ENCODE measurements at regions not wholly inside any gene's neighbourhood (a gene's known extent, or its start where the extent isn't known, plus 50 kb on each side); places are given as distances from the start of the nearest gene placed in this dataset.

GRCh38 chr1:116270316-116271057, 102.6 kb upstream of the ATP1A1 start:
- Histone ChIP-seq H3K36me3 (ENCODE audit: control insufficient read depth, insufficient read depth, low read length) (no peaks in the 10 kb centered on the region), H2AFZ (peak overlapping the region; percentile 38), H3K4me1 (peaks cover 35% of the 10 kb centered on the region), H3K27me3 (ENCODE audit: control insufficient read depth, insufficient read depth, low read length) (no peaks in the 10 kb centered on the region), H3K27ac (peak overlapping the region; percentile 98), H3K79me2 (no peaks in the 10 kb centered on the region), H3K4me3 (ENCODE audit: low read depth, low read length) (no peak overlapping the region), H3K9me3 (ENCODE audit: control insufficient read depth, low read length) (no peaks in the 10 kb centered on the region), H3K9ac (no peak overlapping the region), H3K4me2 (ENCODE audit: low read length) (no peak overlapping the region)
- TF ChIP-seq, protein P1, sequence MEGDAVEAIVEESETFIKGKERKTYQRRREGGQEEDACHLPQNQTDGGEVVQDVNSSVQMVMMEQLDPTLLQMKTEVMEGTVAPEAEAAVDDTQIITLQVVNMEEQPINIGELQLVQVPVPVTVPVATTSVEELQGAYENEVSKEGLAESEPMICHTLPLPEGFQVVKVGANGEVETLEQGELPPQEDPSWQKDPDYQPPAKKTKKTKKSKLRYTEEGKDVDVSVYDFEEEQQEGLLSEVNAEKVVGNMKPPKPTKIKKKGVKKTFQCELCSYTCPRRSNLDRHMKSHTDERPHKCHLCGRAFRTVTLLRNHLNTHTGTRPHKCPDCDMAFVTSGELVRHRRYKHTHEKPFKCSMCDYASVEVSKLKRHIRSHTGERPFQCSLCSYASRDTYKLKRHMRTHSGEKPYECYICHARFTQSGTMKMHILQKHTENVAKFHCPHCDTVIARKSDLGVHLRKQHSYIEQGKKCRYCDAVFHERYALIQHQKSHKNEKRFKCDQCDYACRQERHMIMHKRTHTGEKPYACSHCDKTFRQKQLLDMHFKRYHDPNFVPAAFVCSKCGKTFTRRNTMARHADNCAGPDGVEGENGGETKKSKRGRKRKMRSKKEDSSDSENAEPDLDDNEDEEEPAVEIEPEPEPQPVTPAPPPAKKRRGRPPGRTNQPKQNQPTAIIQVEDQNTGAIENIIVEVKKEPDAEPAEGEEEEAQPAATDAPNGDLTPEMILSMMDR (IDR thresholded peaks at IDR 0.05), result no peak

DNA sequence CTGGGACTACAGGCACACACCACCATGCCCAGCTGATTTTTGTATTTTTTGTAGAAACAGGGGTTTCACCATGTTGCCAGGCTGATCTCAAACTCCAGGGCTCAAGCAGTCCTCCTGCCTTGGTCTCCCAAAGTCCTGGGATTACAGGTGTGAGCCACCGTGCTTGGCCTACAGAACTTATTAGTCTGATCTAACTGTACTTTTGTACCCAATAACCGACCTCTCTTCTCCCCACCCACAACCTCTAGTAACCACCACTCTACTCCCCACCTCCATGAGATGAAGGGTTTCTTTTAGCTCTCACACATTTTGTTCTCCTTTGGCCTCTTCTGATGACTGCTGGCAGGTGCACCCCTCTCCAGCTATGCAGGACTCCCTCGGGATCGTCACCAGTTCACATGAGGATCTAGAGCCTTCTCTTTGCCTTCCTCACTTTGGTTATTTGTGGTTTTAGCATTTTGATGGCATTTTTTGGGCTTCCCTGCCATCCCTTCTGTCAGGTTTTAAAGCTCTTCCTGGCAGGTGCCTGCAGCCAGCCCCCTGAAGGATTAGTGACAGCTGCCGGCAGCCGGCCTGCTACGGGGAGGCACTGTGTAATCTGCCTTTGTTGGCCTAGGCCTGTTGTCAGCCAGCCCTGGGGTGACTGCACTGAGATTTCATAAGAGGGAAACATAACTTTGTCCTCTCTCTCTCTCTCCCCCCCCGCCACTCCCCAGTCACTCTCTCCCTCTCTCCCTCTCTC, 99.8 kb upstream of the ATP1A1 start:
- H3K4me1 ChIP-seq, result peaks cover 18% of the 10 kb centered on the region
- no peak overlapping the region for H3K9ac ChIP-seq
- H3K9me3 ChIP-seq (ENCODE audit: control insufficient read depth, low read length), result no peaks in the 10 kb centered on the region
- H2AFZ ChIP-seq, result peak overlapping the region; percentile 63
- no peaks in the 10 kb centered on the region for H3K36me3 ChIP-seq (ENCODE audit: control insufficient read depth, insufficient read depth, low read length)
- TF ChIP-seq, protein P1 (IDR thresholded peaks at IDR 0.05), result no peak
- no peaks in the 10 kb centered on the region for H3K27me3 ChIP-seq (ENCODE audit: control insufficient read depth, insufficient read depth, low read length)
- H3K27ac ChIP-seq, result peak overlapping the region; percentile 63
- no peak overlapping the region for H3K4me3 ChIP-seq (ENCODE audit: low read depth, low read length)
- H3K4me2 ChIP-seq (ENCODE audit: low read length), result no peak overlapping the region
- no peaks in the 10 kb centered on the region for H3K79me2 ChIP-seq

DNA sequence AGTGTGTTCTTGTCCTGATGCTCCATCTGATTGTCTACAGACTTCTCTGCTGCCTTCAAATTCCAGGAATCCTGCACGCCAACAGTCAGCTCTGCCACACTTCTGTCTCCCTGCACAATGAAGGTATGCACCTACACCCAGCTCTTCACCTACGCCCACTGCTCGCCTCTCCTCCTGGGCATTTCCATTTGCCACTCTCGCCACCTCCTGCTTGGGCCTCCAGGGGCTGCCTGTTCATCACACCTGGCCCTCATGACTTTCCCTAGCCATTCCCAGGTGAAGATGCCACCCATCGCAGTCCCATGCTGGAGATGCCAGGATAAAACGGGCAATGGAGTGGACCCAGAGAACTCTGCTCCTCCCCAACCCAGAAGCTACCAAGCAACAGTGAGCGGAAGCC, 96.5 kb upstream of the ATP1A1 start:
- H3K9me3 ChIP-seq (ENCODE audit: control insufficient read depth, low read length), result no peaks in the 10 kb centered on the region
- no peaks in the 10 kb centered on the region for H3K36me3 ChIP-seq (ENCODE audit: control insufficient read depth, insufficient read depth, low read length)
- H3K79me2 ChIP-seq, result no peaks in the 10 kb centered on the region
- no peak overlapping the region for H2AFZ ChIP-seq
- no peak overlapping the region for H3K4me3 ChIP-seq (ENCODE audit: low read depth, low read length)
- H3K9ac ChIP-seq, result no peak overlapping the region
- H3K4me2 ChIP-seq (ENCODE audit: low read length), result no peak overlapping the region
- TF ChIP-seq, protein P1 (IDR thresholded peaks at IDR 0.05), result no peak
- H3K27me3 ChIP-seq (ENCODE audit: control insufficient read depth, insufficient read depth, low read length), result no peaks in the 10 kb centered on the region
- H3K27ac ChIP-seq, result no peak overlapping the region
- peaks cover 2% of the 10 kb centered on the region for H3K4me1 ChIP-seq

GRCh38 chr1:116277840-116278540, 95.1 kb upstream of the ATP1A1 start:
- Histone ChIP-seq H3K4me1 (peaks cover 2% of the 10 kb centered on the region), H3K79me2 (no peaks in the 10 kb centered on the region), H3K4me2 (ENCODE audit: low read length) (no peak overlapping the region), H3K27ac (no peak overlapping the region), H3K36me3 (ENCODE audit: control insufficient read depth, insufficient read depth, low read length) (no peaks in the 10 kb centered on the region), H3K4me3 (ENCODE audit: low read depth, low read length) (no peak overlapping the region), H3K27me3 (ENCODE audit: control insufficient read depth, insufficient read depth, low read length) (no peaks in the 10 kb centered on the region), H3K9ac (no peak overlapping the region), H2AFZ (no peak overlapping the region), H3K9me3 (ENCODE audit: control insufficient read depth, low read length) (no peaks in the 10 kb centered on the region)
- TF ChIP-seq, protein P1 (IDR thresholded peaks at IDR 0.05), result no peak
